ENCODE measurements at regions not wholly inside any gene's neighbourhood (a gene's known extent, or its start where the extent isn't known, plus 50 kb on each side); places are given as distances from the start of the nearest gene placed in this dataset.

GRCh38 chr14:101383737-101384338, 177.5 kb upstream of the DIO3 start:
- Mint-ChIP-seq H3K4me1 (ENCODE audit: low read depth) (no peaks in the 10 kb centered on the region), H3K27ac (no peak overlapping the region), H3K9me3 (peaks cover 9 to 13% of the 10 kb centered on the region in 2 donors), H3K27me3 (ENCODE audit: low read depth) (no peaks in the 10 kb centered on the region), H3K4me3 (no peak overlapping the region), H3K36me3 (ENCODE audit: insufficient read depth in 2 of 2) (peaks cover 3 to 9% of the 10 kb centered on the region in 2 donors)
- DNase-seq (no peak), ATAC-seq (replicated peaks in 1 of 2) (no peak)

- no peaks in the 10 kb centered on the region for H3K36me3 Mint-ChIP-seq (ENCODE audit: insufficient read depth in 2 of 2)
- peaks cover 18% of the 10 kb centered on the region for H3K27me3 Mint-ChIP-seq (ENCODE audit: low read depth)
- no peak overlapping the region for H3K27ac Mint-ChIP-seq
- ATAC-seq (replicated peaks in 1 of 2) (no peak), DNase-seq (no peak)
- no peaks in the 10 kb centered on the region for H3K4me1 Mint-ChIP-seq (ENCODE audit: low read depth)
- H3K9me3 Mint-ChIP-seq = peaks cover 2 to 4% of the 10 kb centered on the region in 2 donors
- H3K4me3 Mint-ChIP-seq = no peak overlapping the region
Measured at GRCh38 chr14:101394374-101394773, 166.9 kb upstream of the DIO3 start.

GRCh38 chr14:101395779-101396178, 165.5 kb upstream of the DIO3 start:
- no peak overlapping the region for H3K4me3 Mint-ChIP-seq
- H3K36me3 Mint-ChIP-seq (ENCODE audit: insufficient read depth in 2 of 2) = no peaks in the 10 kb centered on the region
- H3K27me3 Mint-ChIP-seq (ENCODE audit: low read depth) = peaks cover 32% of the 10 kb centered on the region
- H3K9me3 Mint-ChIP-seq = peaks cover 2 to 4% of the 10 kb centered on the region in 2 donors
- DNase-seq (no peak), ATAC-seq (replicated peaks in 1 of 2) (no peak)
- no peak overlapping the region for H3K27ac Mint-ChIP-seq
- peaks cover under 1% of the 10 kb centered on the region for H3K4me1 Mint-ChIP-seq (ENCODE audit: low read depth)

GRCh38 chr14:101397206-101397605, 164.1 kb upstream of the DIO3 start:
- Mint-ChIP-seq H3K27ac (no peak overlapping the region), H3K4me3 (no peak overlapping the region), H3K27me3 (ENCODE audit: low read depth) (peaks cover 43% of the 10 kb centered on the region), H3K4me1 (ENCODE audit: low read depth) (peaks cover 4% of the 10 kb centered on the region), H3K36me3 (ENCODE audit: insufficient read depth in 2 of 2) (no peaks in the 10 kb centered on the region), H3K9me3 (peaks cover 2 to 4% of the 10 kb centered on the region in 2 donors)
- no peak for DNase-seq
- ATAC-seq (replicated peaks in 1 of 2) = no peak

- ATAC-seq (replicated peaks in 1 of 2) = no peak
- no peak overlapping the region for H3K4me3 Mint-ChIP-seq
- H3K27me3 Mint-ChIP-seq (ENCODE audit: low read depth) = peaks cover 51% of the 10 kb centered on the region
- no peaks in the 10 kb centered on the region for H3K36me3 Mint-ChIP-seq (ENCODE audit: insufficient read depth in 2 of 2)
- peaks cover 4% of the 10 kb centered on the region for H3K4me1 Mint-ChIP-seq (ENCODE audit: low read depth)
- no peak overlapping the region for H3K27ac Mint-ChIP-seq
- peaks cover 2 to 4% of the 10 kb centered on the region in 2 donors for H3K9me3 Mint-ChIP-seq
- DNase-seq = no peak
Measured at GRCh38 chr14:101398011-101398410, 163.3 kb upstream of the DIO3 start.

GRCh38 chr14:101399737-101400517, 161.4 kb upstream of the DIO3 start:
- H3K36me3 Mint-ChIP-seq (ENCODE audit: insufficient read depth in 2 of 2) = no peaks in the 10 kb centered on the region
- ATAC-seq (replicated peaks in 1 of 2) (no peak), DNase-seq (no peak)
- H3K9me3 Mint-ChIP-seq = no peaks in the 10 kb centered on the region
- H3K27me3 Mint-ChIP-seq (ENCODE audit: low read depth) = peaks cover 46% of the 10 kb centered on the region
- no peak overlapping the region for H3K27ac Mint-ChIP-seq
- H3K4me3 Mint-ChIP-seq = no peak overlapping the region
- peaks cover 4% of the 10 kb centered on the region for H3K4me1 Mint-ChIP-seq (ENCODE audit: low read depth)

GRCh38 chr14:101400830-101401229, 160.5 kb upstream of the DIO3 start:
- DNase-seq (no peak), ATAC-seq (replicated peaks in 1 of 2) (no peak)
- peaks cover 43% of the 10 kb centered on the region for H3K27me3 Mint-ChIP-seq (ENCODE audit: low read depth)
- H3K9me3 Mint-ChIP-seq = no peaks in the 10 kb centered on the region
- H3K27ac Mint-ChIP-seq = no peak overlapping the region
- H3K4me3 Mint-ChIP-seq = no peak overlapping the region
- H3K36me3 Mint-ChIP-seq (ENCODE audit: insufficient read depth in 2 of 2) = no peaks in the 10 kb centered on the region
- H3K4me1 Mint-ChIP-seq (ENCODE audit: low read depth) = peaks cover 4% of the 10 kb centered on the region

GRCh38 chr14:101402936-101403660, 158.2 kb upstream of the DIO3 start:
- H3K4me1 Mint-ChIP-seq (ENCODE audit: low read depth) = peaks cover 4% of the 10 kb centered on the region
- H3K27me3 Mint-ChIP-seq (ENCODE audit: low read depth) = peaks cover 43% of the 10 kb centered on the region
- no peaks in the 10 kb centered on the region for H3K9me3 Mint-ChIP-seq
- H3K27ac Mint-ChIP-seq = no peak overlapping the region
- ATAC-seq (replicated peaks in 1 of 2) (no peak), DNase-seq (no peak)
- no peak overlapping the region for H3K4me3 Mint-ChIP-seq
- H3K36me3 Mint-ChIP-seq (ENCODE audit: insufficient read depth in 2 of 2) = no peaks in the 10 kb centered on the region

- DNase-seq (no peak), ATAC-seq (replicated peaks in 1 of 2) (no peak)
- no peak overlapping the region for H3K4me3 Mint-ChIP-seq
- no peaks in the 10 kb centered on the region for H3K36me3 Mint-ChIP-seq (ENCODE audit: insufficient read depth in 2 of 2)
- H3K9me3 Mint-ChIP-seq = no peaks in the 10 kb centered on the region
- no peak overlapping the region for H3K27ac Mint-ChIP-seq
- H3K4me1 Mint-ChIP-seq (ENCODE audit: low read depth) = peaks cover 4% of the 10 kb centered on the region
- peaks cover 41% of the 10 kb centered on the region for H3K27me3 Mint-ChIP-seq (ENCODE audit: low read depth)
Measured at GRCh38 chr14:101404426-101405170, 156.7 kb upstream of the DIO3 start.

GRCh38 chr14:101405171-101405883, 156.0 kb upstream of the DIO3 start:
- no peak overlapping the region for H3K4me3 Mint-ChIP-seq
- H3K9me3 Mint-ChIP-seq = no peaks in the 10 kb centered on the region
- H3K4me1 Mint-ChIP-seq (ENCODE audit: low read depth) = peaks cover 4% of the 10 kb centered on the region
- ATAC-seq (replicated peaks in 1 of 2) (no peak), DNase-seq (no peak)
- H3K27me3 Mint-ChIP-seq (ENCODE audit: low read depth) = peaks cover 34% of the 10 kb centered on the region
- H3K27ac Mint-ChIP-seq = no peak overlapping the region
- no peaks in the 10 kb centered on the region for H3K36me3 Mint-ChIP-seq (ENCODE audit: insufficient read depth in 2 of 2)

GRCh38 chr14:101406921-101407320, 154.4 kb upstream of the DIO3 start:
- Mint-ChIP-seq H3K27me3 (ENCODE audit: low read depth) (peaks cover 19% of the 10 kb centered on the region), H3K4me3 (no peak overlapping the region), H3K9me3 (no peaks in the 10 kb centered on the region), H3K36me3 (ENCODE audit: insufficient read depth in 2 of 2) (no peaks in the 10 kb centered on the region), H3K27ac (no peak overlapping the region), H3K4me1 (ENCODE audit: low read depth) (no peaks in the 10 kb centered on the region)
- ATAC-seq (replicated peaks in 1 of 2) (no peak), DNase-seq (no peak)

GRCh38 chr14:101407328-101407727, 154.0 kb upstream of the DIO3 start:
- no peak for DNase-seq

More at GRCh38 chr14:101407328-101407727, 154.0 kb upstream of the DIO3 start:
- Mint-ChIP-seq H3K27ac (no peak overlapping the region), H3K4me1 (ENCODE audit: low read depth) (no peaks in the 10 kb centered on the region), H3K9me3 (no peaks in the 10 kb centered on the region), H3K27me3 (ENCODE audit: low read depth) (peaks cover 20% of the 10 kb centered on the region), H3K36me3 (ENCODE audit: insufficient read depth in 2 of 2) (no peaks in the 10 kb centered on the region), H3K4me3 (no peak overlapping the region)
- ATAC-seq (replicated peaks in 1 of 2) = no peak

Data from activated T-cell treated with anti-CD3 and anti-CD28 coated beads, Interleukin-2, amount 50 U/mL, for 72 hours (primary cell).